AG09319 (cell line): ENCODE measurements at regions not wholly inside any gene's neighbourhood (a gene's known extent, or its start where the extent isn't known, plus 50 kb on each side); places are given as distances from the start of the nearest gene placed in this dataset.

Source experiments
- DNase-seq: peaks from one replicate; pipeline ENCODE4 v3.0.0-alpha.2; 2010; ENCODE audit warnings: low read depth; ENCODE audit errors: extremely low read depth
- TF ChIP-seq, protein P1 (sequence below): IDR thresholded peaks from 2 replicates; pipeline ENCODE4 v1.5.1; 2011; ENCODE audit warnings: low read depth, mild to moderate bottlenecking, inconsistent platforms, low read length, moderate library complexity

DNA sequence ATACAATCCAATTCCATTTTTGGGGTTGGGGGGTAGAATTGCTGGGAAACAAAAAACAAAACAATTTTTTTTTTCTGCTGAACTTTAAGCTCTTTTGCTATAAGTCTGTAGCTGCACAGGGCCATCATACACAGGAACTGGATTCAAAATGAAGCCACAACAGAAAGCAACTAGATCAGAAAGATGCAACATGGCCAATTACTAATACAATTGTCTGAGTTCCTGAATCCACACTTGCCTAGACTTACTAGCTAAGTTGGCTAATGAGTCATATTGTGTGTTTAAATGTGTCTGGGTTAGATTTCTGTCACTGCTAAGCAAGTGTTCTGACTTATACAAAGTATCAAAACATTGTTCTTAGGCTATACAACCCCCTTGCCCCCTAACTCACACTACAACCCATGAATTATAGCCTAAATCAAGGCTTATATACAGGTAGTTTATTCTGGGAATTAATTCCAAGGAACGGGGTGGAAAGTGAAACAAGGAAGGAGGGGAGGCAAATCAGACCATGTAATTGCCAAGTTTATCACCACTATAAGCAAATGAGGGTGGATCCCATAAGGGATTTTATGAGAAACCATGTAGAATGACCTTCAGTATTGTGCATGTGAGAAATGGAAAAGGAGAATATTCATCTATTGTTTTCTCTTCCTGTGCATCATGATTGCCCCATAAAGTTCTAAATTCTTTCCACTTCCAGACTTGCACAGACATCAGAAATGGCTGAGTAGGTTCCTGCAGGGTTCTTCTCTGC is 337.9 kb upstream of the SORCS1 start:
- TF ChIP-seq, protein P1, sequence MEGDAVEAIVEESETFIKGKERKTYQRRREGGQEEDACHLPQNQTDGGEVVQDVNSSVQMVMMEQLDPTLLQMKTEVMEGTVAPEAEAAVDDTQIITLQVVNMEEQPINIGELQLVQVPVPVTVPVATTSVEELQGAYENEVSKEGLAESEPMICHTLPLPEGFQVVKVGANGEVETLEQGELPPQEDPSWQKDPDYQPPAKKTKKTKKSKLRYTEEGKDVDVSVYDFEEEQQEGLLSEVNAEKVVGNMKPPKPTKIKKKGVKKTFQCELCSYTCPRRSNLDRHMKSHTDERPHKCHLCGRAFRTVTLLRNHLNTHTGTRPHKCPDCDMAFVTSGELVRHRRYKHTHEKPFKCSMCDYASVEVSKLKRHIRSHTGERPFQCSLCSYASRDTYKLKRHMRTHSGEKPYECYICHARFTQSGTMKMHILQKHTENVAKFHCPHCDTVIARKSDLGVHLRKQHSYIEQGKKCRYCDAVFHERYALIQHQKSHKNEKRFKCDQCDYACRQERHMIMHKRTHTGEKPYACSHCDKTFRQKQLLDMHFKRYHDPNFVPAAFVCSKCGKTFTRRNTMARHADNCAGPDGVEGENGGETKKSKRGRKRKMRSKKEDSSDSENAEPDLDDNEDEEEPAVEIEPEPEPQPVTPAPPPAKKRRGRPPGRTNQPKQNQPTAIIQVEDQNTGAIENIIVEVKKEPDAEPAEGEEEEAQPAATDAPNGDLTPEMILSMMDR: no peak
- DNase-seq: no peak

DNA sequence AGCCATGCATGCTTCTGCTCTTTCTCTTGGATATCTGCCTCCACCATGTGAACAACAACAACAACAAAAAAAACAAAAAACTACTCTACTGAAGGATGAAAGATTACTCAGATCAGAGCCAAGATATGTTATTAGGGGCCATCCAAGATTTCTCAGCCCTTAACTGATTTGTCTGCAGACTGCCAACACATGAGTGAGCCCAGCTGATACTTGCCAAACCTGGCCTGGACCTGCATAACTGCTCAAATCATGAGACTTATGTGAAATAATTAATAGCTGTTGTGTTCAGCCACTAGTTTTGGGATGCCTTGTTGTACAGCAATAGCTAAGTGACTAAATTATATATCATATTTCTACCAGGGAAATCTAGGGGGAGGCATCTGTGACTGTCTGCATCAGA is 334.5 kb upstream of the SORCS1 start:
- DNase-seq: no peak
- TF ChIP-seq, protein P1: no peak

DNA sequence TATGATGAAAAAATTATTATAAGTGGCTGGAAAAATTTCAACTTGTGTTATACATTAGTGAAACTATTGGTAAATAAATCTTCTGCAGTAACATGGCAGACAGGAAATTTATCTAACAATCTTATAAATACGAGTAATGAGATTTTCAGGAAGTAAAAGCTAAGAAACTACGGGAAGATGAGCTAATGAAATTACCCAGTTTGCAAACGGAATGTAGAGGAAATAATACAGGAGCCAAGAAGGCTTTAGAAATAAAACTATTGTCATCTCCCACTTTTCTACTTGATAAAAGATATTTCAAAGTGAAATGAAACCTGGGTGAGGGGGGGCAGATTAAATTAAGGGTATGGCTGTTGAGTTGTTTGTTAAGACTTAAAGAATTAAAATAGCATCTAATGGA is 332.5 kb upstream of the SORCS1 start:
- TF ChIP-seq, protein P1: no peak
- no peak for DNase-seq

DNA sequence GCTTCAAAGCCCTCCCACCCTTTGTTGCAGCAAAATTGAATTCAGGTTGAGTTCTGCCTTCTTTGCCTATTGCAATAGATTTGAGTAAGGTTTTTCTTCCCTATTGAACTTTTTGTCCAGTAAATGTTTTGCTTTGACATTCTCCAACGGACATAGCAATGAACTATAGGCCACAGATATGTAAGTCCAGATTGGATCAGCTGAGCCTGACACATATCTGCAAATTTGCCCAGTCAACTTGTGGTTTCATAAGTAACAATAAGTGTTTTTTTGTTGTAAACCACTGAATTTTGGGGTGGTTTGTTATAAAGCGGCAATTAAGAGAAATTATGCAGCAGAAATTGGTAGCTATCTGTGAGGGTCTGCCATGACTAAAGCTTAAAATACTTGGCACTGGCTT is 332.1 kb upstream of the SORCS1 start:
- no peak for DNase-seq

DNA sequence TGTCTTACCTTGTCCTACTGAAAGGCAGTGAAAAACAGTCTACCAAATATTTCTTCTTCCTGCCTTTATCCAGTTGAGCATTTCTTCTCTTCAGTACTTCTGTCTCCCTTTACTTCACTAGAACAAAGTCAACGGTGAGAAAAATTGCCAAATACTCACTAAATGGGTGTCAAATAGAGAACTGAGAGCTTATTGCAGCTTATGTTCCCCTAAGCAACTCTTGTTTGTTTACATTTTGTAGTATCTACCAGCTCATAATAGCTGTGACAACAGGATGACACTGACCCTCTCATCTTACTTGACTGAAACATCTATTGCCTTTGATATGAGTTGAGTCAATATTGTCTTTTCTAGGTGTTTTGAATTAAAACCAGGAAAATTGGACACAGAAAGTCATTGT is 327.9 kb upstream of the SORCS1 start:
- TF ChIP-seq, protein P1: no peak

More for the DNA sequence above, 332.1 kb upstream of the SORCS1 start:
- TF ChIP-seq, protein P1: no peak

DNA sequence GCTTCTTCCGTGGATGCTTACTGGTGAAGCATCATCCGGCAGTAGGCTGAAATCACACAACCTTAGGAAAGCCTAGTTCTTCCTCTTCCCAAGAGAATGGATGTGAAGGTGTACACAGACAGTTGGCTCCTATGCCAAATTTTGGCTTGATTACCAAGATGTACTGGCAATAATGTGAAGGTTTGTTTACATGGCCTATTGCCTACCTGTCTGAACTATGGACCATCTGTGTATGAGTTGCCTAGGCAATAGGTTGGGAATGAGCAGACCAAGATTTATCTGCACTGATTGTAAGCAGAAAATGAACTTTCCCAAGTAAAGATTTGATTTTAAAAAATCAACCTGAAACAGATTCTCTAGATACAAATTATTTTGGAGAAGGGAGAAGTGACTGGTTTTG is 325.9 kb upstream of the SORCS1 start:
- TF ChIP-seq, protein P1: no peak
- no peak for DNase-seq

More for the DNA sequence above, 327.9 kb upstream of the SORCS1 start:
- no peak for DNase-seq

DNA sequence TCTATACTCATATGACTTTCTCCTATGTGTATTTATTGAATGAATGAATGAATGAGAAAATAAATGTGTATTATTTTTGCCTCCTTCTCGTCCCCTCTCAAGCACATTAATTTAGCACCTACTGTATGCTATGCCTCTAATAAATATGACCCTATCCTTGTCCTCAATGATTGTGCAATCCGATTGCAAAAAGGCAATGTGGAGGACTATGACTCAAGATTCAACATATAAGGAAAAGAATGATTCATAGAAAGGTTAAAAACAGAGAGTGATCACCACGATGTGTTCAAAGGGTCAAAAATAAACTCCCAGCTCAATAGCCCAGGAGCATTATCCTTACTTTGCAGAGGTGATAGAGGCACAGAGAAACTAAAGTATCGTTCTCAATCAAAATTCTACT is 322.8 kb upstream of the SORCS1 start:
- no peak for DNase-seq
- TF ChIP-seq, protein P1: no peak
